PC-9 (cell line): ENCODE measurements at regions not wholly inside any gene's neighbourhood (a gene's known extent, or its start where the extent isn't known, plus 50 kb on each side); places are given as distances from the start of the nearest gene placed in this dataset.

Experiments used
- EZH2 ChIP-seq: fragments of 200-600 bp; sonication (generic); IDR thresholded peaks from 2 replicates; pipeline ENCODE4 v1.8.0; 2017; ENCODE audit warnings: antibody characterized with exemption, low read depth
- TF ChIP-seq, protein P1 (sequence below): fragments of 200-600 bp; sonication (generic); conservative IDR thresholded peaks from 2 replicates; pipeline ENCODE4 v1.6.1; 2017; ENCODE audit warnings: mixed run types, antibody characterized with exemption, mild to moderate bottlenecking, moderate library complexity

DNA sequence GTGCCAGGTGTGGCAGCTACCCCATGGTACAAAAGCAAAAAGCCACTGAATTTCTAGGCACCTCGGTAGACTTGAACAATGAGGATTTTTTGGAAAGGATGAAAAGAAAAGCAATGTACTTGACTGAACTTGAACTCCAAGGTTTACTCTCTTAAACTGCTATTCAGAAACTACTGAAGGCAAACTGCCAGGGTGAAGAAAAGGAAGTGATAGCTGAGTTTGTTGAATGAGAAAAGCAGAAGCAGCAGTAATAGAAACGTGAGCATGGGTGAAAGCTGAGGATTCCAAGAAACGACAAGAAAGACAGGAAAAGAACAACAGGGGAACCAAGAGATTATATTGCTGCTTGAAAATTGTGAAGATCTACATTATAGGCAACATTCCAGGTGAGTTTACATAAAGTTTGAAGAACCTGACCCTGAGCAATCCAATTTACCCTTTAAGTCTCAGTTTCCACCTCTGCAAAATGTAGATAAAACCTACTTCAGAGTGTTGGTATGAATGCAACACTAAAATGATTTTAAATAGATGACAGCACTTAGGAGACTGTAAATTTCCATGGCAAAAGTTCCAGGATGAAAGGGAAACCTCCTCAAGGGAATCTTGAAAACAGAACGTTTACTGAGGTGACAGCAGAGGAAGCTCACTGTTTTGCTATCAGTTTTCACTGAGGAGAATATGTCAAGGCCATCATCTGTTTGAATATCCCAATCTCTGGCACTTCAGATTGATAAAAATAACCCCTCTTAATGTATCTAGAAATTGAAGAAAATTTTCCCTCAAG is 245.8 kb downstream of the SPATA31D1 start:
- TF ChIP-seq, protein P1, sequence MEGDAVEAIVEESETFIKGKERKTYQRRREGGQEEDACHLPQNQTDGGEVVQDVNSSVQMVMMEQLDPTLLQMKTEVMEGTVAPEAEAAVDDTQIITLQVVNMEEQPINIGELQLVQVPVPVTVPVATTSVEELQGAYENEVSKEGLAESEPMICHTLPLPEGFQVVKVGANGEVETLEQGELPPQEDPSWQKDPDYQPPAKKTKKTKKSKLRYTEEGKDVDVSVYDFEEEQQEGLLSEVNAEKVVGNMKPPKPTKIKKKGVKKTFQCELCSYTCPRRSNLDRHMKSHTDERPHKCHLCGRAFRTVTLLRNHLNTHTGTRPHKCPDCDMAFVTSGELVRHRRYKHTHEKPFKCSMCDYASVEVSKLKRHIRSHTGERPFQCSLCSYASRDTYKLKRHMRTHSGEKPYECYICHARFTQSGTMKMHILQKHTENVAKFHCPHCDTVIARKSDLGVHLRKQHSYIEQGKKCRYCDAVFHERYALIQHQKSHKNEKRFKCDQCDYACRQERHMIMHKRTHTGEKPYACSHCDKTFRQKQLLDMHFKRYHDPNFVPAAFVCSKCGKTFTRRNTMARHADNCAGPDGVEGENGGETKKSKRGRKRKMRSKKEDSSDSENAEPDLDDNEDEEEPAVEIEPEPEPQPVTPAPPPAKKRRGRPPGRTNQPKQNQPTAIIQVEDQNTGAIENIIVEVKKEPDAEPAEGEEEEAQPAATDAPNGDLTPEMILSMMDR = no peak
- TF ChIP-seq EZH2 = no peak
